ENCODE measurements at regions not wholly inside any gene's neighbourhood (a gene's known extent, or its start where the extent isn't known, plus 50 kb on each side); places are given as distances from the start of the nearest gene placed in this dataset.
"Not testable (repeated sequence)": the region's sequence is repeated elsewhere in the genome, so short reads cannot be mapped to it uniquely, and the experiment has no call there.

DNA sequence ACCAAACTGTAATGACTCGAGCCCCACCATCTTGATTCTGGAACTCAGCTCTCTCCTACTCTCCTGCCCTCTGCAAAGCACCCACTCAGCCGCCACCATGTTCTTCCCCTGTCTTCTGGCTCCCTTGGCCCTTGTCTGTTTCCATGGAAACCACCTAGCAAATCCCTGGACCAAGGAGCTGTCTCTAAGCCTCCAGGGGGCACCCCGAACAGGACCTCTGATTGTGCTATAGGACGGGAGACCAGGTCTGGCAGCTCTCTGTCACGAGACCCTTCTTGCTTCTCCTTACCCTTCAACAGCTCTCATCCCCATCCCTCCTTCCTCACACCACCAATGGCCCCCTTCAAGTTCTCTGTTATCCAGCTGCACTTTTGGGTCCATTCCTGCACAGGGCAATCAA is 277.7 kb upstream of the ZNF507 start:
- H3K27ac ChIP-seq (ENCODE audit: low read depth in 1 of 2, low read length in 1 of 2): no peak overlapping the region
- H3K9ac ChIP-seq (ENCODE audit: insufficient read depth in 1 of 2, low read length in 2 of 2): no peak overlapping the region
- DNase-seq (peak in 1 of 3 donors; percentile 15), ATAC-seq (ENCODE audit: insufficient read depth, low FRiP score) (no peak)
- WGBS, 2 donors: 62 to 71% methylated on average over 5 of the region's 5 CpGs
- H3K36me3 ChIP-seq (ENCODE audit: control insufficient read depth in 4 of 4, insufficient read depth in 4 of 4, low read length in 4 of 4): no peaks in the 10 kb centered on the region
- H3K9me3 ChIP-seq (ENCODE audit: control insufficient read depth in 4 of 4, insufficient read depth in 3 of 4, low read length in 3 of 4): no peaks in the 10 kb centered on the region
- TF ChIP-seq, protein P1, sequence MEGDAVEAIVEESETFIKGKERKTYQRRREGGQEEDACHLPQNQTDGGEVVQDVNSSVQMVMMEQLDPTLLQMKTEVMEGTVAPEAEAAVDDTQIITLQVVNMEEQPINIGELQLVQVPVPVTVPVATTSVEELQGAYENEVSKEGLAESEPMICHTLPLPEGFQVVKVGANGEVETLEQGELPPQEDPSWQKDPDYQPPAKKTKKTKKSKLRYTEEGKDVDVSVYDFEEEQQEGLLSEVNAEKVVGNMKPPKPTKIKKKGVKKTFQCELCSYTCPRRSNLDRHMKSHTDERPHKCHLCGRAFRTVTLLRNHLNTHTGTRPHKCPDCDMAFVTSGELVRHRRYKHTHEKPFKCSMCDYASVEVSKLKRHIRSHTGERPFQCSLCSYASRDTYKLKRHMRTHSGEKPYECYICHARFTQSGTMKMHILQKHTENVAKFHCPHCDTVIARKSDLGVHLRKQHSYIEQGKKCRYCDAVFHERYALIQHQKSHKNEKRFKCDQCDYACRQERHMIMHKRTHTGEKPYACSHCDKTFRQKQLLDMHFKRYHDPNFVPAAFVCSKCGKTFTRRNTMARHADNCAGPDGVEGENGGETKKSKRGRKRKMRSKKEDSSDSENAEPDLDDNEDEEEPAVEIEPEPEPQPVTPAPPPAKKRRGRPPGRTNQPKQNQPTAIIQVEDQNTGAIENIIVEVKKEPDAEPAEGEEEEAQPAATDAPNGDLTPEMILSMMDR (IDR thresholded peaks at IDR 0.05; ENCODE audit: control extremely low read depth, extremely low read depth): no peak
- no peaks in the 10 kb centered on the region for H3K27me3 ChIP-seq (ENCODE audit: control insufficient read depth in 3 of 3, insufficient read depth in 3 of 3, low read length in 2 of 3)
- peaks cover 0 to 3% (median 0%) of the 10 kb centered on the region in 5 donors for H3K4me1 ChIP-seq (ENCODE audit: control insufficient read depth in 5 of 5, insufficient read depth in 5 of 5, low read length in 5 of 5)
- H3K4me3 ChIP-seq: no peak overlapping the region

DNA sequence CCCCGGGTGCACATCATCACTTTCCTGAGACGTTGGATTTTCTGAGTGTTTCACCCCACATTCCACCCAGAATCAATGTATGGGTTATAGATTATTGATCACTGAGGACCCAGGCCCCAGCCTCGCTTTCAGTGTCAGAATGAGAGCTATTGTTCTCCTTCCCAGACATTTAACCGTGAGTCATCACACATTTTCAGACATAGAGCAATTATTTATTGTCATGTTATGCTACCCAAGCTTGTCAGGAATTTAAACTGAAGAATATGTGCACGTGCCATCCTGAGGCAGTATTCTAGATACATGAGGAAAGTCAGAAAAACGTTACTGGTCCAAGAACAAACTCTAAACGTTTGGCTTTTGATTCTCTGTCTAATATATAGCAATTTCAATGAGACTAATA is 276.6 kb upstream of the ZNF507 start:
- Histone ChIP-seq H3K27ac (ENCODE audit: low read depth in 1 of 2, low read length in 1 of 2) (no peak overlapping the region), H3K9me3 (ENCODE audit: control insufficient read depth in 4 of 4, insufficient read depth in 3 of 4, low read length in 3 of 4) (no peaks in the 10 kb centered on the region), H3K27me3 (ENCODE audit: control insufficient read depth in 3 of 3, insufficient read depth in 3 of 3, low read length in 2 of 3) (no peaks in the 10 kb centered on the region), H3K4me1 (ENCODE audit: control insufficient read depth in 5 of 5, insufficient read depth in 5 of 5, low read length in 5 of 5) (peaks cover 0 to 3% (median 0%) of the 10 kb centered on the region in 5 donors), H3K36me3 (ENCODE audit: control insufficient read depth in 4 of 4, insufficient read depth in 4 of 4, low read length in 4 of 4) (no peaks in the 10 kb centered on the region), H3K4me3 (no peak overlapping the region), H3K9ac (ENCODE audit: insufficient read depth in 1 of 2, low read length in 2 of 2) (no peak overlapping the region)
- ATAC-seq (ENCODE audit: insufficient read depth, low FRiP score) (no peak), DNase-seq (no peak)
- TF ChIP-seq, protein P1 (IDR thresholded peaks at IDR 0.05; ENCODE audit: control extremely low read depth, extremely low read depth): no peak
- WGBS, 2 donors: 63 to 69% methylated on average over 7 of the region's 7 CpGs

DNA sequence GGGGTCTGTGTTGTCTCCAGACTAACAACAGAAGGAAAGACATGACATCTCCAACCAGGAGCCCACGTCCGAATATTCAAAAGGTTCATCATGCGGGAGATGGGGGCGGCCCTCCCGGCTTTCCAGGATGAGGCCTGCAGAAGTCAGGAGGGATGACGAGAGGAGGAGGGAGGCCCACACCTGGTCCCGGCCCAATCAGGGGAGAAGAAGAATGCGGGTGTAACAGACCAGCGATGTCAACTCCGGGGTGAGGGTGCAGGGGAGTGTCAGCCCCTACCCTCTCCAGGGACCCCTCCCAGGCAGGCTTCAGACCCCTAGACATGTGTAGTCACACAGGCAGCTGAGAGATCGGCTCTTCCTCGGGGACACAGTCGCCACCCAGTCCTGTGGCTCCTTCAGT is 275.3 kb upstream of the ZNF507 start:
- H3K4me3 ChIP-seq: no peak overlapping the region
- no peaks in the 10 kb centered on the region for H3K9me3 ChIP-seq (ENCODE audit: control insufficient read depth in 4 of 4, insufficient read depth in 3 of 4, low read length in 3 of 4)
- TF ChIP-seq, protein P1 (IDR thresholded peaks at IDR 0.05; ENCODE audit: control extremely low read depth, extremely low read depth): no peak
- H3K27ac ChIP-seq (ENCODE audit: low read depth in 1 of 2, low read length in 1 of 2): no peak overlapping the region
- 86 to 91% methylated on average over 13 of the region's 13 CpGs for WGBS, 2 donors
- peaks cover 0 to 3% (median 0%) of the 10 kb centered on the region in 5 donors for H3K4me1 ChIP-seq (ENCODE audit: control insufficient read depth in 5 of 5, insufficient read depth in 5 of 5, low read length in 5 of 5)
- H3K27me3 ChIP-seq (ENCODE audit: control insufficient read depth in 3 of 3, insufficient read depth in 3 of 3, low read length in 2 of 3): no peaks in the 10 kb centered on the region
- ATAC-seq (ENCODE audit: insufficient read depth, low FRiP score) (no peak), DNase-seq (no peak)
- H3K9ac ChIP-seq (ENCODE audit: insufficient read depth in 1 of 2, low read length in 2 of 2): no peak overlapping the region
- no peaks in the 10 kb centered on the region for H3K36me3 ChIP-seq (ENCODE audit: control insufficient read depth in 4 of 4, insufficient read depth in 4 of 4, low read length in 4 of 4)

DNA sequence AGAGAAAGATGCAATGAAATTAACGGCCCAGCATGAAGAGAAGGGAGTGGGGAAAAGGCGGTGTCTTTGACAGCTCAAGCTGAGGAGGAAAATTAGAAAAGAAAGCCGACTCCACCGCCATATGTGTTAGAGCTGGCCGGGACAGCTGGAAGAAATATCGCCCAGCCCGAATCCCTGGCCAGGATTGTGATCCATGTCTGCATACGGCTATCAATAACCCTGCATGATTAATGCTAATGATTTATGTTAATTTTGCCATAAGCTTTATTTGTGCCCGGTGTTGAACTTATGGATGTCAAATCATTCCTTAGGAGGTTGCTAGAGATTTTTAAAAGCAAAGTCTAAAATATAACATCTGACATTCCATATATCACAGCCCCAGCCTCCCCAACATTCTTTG is 263.4 kb upstream of the ZNF507 start:
- no peak for ATAC-seq (ENCODE audit: insufficient read depth, low FRiP score)
- 88 to 90% methylated on average over 9 of the region's 9 CpGs for WGBS, 2 donors
- Histone ChIP-seq H3K4me3 (no peak overlapping the region), H3K36me3 (ENCODE audit: control insufficient read depth in 4 of 4, insufficient read depth in 4 of 4, low read length in 4 of 4) (no peaks in the 10 kb centered on the region), H3K27me3 (ENCODE audit: control insufficient read depth in 3 of 3, insufficient read depth in 3 of 3, low read length in 2 of 3) (no peaks in the 10 kb centered on the region), H3K9me3 (ENCODE audit: control insufficient read depth in 4 of 4, insufficient read depth in 3 of 4, low read length in 3 of 4) (no peaks in the 10 kb centered on the region), H3K9ac (ENCODE audit: insufficient read depth in 1 of 2, low read length in 2 of 2) (no peak overlapping the region), H3K27ac (ENCODE audit: low read depth in 1 of 2, low read length in 1 of 2) (no peak overlapping the region), H3K4me1 (ENCODE audit: control insufficient read depth in 5 of 5, insufficient read depth in 5 of 5, low read length in 5 of 5) (no peaks in the 10 kb centered on the region)
- TF ChIP-seq, protein P1 (IDR thresholded peaks at IDR 0.05; ENCODE audit: control extremely low read depth, extremely low read depth): no peak
- DNase-seq: no peak

DNA sequence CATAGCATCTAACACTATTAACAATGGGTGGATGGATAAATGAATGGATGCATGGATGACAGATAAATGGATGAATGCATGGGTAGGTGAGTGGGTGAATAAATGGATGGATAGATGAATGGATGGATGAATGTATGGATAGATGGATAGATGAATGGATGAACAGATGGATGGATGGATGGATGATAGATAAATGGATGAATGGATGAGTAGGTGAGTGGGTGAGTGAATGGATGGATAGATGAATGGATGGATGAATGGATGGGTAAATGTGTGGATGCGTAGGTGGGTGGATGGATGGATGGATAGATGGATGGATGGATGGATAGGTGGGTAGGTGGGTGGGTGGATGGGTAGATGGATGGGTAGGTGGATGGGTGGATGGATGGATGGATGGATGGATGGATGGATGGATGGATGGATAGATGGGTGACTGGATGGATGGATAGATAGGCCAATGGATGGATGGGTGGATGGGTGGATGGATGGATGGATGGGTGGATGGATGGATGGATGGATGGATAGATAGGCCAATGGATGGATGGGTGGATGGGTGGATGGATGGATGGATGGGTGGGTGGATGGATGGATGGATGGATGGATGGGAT is 260.6 kb upstream of the ZNF507 start:
- H3K4me1 ChIP-seq (ENCODE audit: control insufficient read depth in 5 of 5, insufficient read depth in 5 of 5, low read length in 5 of 5); H3K9me3 ChIP-seq (ENCODE audit: control insufficient read depth in 4 of 4, insufficient read depth in 3 of 4, low read length in 3 of 4); H3K9ac ChIP-seq (ENCODE audit: insufficient read depth in 1 of 2, low read length in 2 of 2); H3K27ac ChIP-seq (ENCODE audit: low read depth in 1 of 2, low read length in 1 of 2); H3K4me3 ChIP-seq; H3K27me3 ChIP-seq (ENCODE audit: control insufficient read depth in 3 of 3, insufficient read depth in 3 of 3, low read length in 2 of 3); DNase-seq; H3K36me3 ChIP-seq (ENCODE audit: control insufficient read depth in 4 of 4, insufficient read depth in 4 of 4, low read length in 4 of 4); ATAC-seq (ENCODE audit: insufficient read depth, low FRiP score): not testable (repeated sequence)
- 86 to 93% methylated on average over 1 of the region's 1 CpG for WGBS, 2 donors

Data from lung (tissue), 11 donors.